Stimulated activated CD4-positive, alpha-beta T cell treated with anti-CD3 and anti-CD28 coated beads, Interleukin-4, amount 100 ng/mL, for 1 hour (primary cell): ENCODE measurements at regions not wholly inside any gene's neighbourhood (a gene's known extent, or its start where the extent isn't known, plus 50 kb on each side); places are given as distances from the start of the nearest gene placed in this dataset.
"Not testable (repeated sequence)": the region's sequence is repeated elsewhere in the genome, so short reads cannot be mapped to it uniquely, and the experiment has no call there.

Source experiments
- DNase-seq: peaks from one replicate; pipeline ENCODE4 v3.0.0-alpha.2; 2020

DNA sequence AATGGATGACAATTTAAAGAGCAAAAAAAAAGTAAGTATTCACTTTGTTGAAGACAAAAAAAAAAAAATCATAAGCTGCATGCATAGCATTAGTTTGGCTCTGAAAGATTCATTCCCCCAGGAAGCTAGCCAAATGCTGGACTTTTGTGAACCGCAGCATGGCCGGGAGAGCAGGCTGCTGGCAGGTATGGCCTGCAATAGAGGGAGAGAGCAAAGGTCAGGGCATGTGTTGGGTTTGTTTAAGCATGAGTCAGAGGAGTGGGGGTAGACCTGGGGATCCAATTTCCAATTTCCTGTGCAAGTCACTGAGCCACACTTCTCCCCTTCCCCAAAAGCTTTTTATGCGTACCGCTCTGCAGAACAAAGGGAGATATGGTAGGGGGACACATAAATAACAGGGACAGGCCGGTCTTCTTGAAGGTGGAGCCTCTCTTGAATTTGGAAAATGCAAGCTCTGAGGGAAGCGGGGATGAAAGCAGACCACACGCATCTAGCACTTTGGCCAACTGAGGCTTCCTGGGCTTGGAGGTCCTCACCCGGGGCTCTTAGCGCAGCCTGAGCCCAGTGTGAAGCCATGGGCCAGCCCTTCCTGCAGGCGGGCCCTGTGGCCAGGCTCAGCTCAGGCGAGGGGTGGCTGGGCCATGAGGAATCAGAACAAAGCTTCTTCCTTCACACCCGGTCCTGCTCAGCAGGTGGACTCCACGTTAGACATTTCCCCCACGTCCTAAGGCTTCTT lies 171.1 kb downstream of the TOMM20 start:
- no peak for DNase-seq

DNA sequence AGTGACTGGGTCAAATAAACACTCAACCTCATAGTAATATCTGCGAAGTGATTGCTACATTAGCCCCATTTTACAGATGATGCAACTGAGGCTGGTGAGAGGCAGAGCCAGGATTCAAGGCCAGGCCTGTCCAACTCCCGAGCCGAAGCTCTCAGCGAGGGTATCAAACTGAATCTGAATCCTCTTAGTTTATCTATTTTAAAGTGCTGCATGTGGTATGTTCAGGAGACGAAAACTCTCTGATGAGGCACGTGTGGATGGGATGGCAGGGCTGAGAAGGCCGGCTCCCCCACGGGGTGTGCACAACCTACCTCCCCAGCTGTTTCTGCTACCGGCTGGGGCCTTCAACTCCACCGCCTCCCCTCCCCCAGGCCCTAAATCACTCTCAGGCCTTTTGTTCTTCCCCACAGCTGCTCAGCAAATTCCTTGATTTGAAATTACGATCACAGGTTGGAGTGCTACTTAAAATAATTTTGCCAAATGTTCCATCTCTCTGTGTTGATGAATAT lies 171.8 kb downstream of the TOMM20 start:
- no peak for DNase-seq

DNA sequence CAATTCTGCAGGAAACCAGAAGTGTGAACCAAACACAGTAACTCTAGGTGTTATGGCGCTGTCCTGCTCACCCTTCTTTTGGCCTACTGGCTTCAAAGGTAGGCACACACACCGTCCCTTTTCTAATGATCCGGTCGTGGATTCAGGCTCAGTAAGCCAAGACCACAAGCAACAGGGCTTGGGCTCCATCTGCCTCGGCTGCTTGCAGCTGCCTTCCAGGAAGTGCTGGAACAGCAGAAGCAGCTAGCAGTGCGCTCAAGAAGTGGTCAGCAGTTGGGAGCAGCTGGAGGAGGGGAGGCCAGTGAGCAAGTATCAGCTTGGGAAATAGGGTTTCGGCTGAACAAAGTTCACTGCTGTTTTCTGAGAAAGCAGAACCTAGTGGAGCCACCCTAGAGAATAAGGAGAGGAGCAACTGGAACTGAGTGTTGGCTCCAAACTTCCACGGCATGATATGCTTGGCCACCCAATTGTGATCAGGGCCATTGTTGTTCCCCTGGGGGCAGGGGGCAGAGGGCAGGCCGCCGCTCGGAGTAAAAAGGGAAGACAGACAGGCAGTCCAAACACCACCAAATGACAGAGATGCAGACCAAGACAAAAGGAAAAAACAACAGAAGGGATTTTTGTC lies 173.4 kb downstream of the TOMM20 start:
- no peak for DNase-seq

DNA sequence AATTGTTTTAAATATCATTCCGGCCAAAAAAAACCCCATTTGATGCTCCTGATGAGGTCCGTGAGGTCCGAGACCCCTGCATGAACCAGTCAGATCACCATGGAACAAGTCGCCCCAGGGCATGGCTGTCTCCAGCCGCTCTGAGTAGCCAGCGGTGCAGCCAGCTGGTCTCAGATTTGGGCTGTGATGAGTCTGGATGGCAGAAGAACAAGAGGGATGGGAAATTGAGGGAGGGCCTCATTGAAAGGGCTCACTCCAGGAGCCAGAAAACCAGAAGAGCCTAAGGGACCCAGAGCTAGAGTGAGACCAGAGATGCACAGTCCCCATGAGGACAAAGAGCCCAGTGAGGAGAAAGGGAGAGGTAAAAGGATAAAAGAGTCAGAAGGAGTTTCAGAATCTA lies 174.0 kb downstream of the TOMM20 start:
- no peak for DNase-seq

DNA sequence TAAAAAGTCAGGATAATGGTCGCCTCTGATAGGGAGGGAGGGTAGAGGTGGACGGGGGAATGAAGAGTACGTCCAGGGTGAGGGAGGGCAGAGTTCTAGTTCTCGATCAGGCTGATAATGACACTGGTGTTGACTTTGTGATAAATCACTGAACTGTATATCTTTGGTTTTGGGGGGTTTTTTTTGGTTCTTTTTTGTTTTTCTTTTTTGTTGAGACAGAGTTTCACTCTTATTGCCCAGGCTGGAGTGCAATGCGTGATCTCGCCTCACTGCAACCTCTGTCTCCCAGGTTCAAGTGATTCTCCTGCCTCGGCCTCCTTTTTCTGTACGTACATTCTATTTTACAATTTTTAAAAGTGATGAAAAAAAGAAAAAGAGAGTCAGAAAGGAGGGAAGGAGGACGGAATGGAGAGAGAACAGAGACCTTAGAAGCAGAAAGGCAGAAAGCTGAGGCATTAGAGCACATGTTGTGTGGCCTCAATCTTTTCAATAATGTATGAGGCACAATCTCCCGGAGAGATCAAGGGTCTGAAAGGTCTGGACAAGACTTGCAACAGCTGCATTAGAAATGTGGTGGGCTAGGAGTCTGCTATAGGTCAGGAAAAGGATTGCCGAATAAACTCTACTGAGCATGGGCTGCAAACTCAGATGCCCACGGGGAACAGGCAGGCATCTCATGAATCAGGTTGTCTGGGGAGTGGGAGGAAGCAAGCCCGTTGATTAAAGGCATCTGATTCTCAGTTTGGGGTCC lies 174.8 kb downstream of the TOMM20 start:
- no peak for DNase-seq

DNA sequence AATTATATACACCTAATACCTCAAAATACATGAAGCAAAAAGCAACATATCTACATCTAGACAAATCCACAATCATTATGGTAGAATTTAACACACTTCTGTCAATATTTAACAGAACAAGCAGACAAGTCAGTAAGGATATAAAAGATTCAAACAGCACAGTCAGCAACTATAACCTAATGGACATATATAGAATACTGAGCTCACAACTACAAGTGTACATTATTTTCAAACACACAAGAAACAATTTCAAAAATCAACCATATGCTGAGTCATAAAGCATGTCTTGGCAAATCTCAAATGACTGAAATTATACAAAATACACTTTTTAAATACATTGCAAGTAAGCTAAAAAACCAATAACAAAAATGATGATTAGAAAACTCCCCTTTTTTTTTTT lies 178.0 kb downstream of the TOMM20 start:
- DNase-seq, result no peak

DNA sequence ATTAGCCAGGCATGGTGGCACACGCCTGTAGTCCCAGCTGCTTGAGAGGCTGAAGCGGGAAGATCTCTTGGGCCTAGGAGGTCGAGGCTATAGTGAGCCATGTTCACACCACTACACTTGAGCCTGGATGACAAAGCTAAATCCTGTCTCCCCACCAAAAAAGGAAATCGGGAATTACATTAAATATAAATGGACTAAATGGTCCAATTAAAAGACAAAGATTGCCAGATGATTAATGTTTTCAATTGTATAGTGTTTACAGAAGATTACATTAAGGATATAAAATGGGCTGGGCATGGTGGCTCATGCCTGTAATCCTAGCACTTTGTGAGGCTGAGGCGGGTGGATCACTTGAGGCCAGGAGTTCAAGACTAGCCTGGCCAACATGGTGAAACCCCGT lies 179.1 kb downstream of the TOMM20 start:
- DNase-seq, result not testable (repeated sequence)

DNA sequence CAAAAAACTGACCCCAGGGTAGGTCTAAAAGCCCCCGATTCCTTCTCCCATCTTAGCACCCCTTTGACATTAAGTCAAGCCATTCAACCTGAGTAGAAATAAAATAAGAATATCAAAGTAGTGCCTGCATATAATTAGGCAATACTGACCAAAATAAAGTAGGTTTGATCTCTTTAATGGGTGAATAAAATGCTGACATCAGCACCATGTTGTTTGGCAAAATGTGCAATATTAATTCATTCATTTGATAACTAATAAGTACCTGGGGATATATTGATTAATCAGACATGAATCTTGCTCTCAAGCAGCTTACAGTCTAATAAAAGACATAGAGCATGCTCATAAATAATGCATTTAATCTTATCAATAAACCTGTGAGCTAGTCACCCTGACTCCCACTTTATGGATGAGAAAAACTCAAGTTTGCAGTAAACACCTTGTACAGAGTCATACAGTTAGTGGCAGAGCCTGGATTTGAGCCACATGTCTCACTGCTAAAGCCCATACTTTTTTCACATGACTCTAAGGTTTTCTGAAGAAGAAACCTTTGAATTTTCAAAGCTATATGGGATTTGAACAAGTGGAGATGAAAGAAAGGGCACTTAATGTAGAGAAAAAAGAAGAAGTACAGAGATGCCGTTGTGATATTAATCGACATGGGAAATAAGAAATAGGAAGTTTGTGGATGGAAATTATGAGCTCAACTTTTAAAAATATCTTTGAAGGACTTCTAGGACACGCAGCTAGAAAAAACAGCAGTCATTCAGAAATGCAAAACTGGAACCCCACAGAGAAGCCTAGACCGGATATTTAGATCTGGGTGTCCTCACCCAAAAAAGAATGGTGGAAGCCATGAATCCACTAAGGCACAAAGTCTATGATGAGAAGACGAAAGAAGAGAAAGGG lies 183.9 kb downstream of the TOMM20 start:
- DNase-seq, result no peak

DNA sequence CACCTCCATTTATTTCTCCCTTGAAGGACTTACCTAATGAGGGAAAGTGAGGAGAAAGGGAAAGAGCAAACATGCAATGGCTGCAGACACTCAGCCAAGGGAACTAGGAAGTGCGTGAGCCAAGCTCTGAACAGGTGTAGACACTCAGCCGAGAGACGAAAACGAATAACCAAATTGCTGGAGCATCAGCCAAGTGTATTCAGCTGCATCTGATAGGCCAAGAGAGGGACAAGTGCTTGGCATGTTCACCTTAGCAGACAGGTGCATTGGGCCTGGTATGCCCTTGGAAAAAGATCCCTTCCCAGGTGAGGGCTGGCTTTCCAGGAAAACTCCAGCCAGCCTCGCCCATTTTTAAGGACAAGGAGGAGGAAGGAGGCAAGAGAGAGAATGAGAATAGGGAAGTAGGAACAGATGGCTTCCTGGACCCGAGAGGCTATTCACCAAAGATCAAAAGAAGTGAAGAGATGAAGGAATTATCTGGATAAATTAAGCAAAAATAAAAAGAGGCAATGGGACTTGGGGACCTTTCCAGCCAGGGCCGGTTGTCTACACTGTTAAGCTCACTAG lies 184.7 kb downstream of the TOMM20 start:
- DNase-seq, result no peak

DNA sequence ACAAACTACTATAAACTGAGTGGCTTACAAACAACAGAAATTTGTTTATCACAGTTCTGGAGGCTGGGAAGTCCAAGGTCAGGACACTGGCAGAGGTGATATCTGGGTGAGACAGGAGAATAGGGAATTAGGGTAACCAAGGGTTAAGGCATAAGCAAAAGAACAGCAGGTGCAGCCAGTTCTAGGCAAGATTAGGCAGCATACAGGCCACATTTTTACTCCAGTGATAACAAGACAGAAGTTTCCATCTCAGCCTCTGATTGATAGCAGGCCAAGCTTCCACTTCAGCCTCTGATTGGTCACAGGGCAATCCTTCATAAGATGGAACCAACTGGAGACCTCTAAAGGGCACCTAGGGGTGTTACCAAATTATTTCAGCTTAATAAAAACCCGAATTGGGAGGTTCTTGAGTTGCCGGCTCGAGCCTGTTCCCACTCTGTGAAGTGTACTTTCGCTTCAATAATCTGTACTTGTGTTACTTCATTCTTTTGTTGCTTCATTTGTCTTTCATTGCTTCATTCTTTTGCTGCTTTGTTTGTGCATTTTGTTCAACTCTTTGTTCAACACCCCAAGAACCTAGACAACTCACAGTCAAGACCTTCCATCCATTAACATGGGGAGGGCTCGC lies 185.6 kb downstream of the TOMM20 start:
- no peak for DNase-seq

DNA sequence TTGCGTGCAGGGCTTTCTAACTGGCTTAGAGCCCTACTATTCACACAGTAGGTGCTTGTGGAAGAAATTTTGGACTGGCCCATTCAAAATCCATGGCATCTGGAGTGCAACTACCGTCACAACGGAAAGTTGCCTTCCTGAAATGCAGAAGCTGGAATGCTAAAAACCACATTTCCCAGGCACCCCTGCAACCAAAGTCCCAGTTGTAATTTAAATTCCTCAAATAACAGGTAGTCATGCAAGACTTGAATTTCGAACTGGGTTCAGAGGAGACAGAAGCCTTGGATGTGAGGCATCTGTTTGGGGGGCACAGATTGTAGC lies 186.7 kb downstream of the TOMM20 start:
- DNase-seq, result no peak

DNA sequence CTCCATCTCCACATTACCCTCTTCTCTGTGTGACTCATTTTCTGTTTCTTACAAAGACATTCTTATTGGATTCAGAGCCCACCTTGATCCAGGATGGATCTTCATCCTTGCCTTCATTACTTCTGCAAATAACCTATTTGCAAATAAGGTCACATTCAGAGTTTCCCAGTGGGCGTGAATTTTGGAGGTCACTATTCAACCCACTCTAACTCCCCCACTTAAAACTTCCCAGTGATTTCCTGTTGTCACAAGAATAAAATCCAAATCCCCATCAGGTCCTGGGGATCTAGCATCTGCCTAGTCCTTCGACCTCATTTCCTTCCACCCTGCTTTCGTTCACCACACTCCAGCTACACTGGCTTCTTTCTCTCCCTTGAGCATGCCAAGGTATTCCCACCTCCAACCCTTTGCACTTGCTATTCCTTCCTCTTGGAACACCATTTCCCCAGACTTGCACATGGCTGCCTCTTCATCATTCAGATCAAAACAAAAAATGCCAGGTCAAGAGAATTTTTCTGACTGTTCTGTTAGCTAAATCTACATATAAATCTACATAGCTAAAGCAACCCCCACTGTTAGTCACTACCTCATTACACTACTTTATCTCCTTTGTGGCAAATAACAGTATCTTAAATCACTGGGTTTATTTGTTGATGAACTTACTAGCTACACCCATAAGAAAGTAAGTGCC lies 187.2 kb downstream of the TOMM20 start:
- no peak for DNase-seq

DNA sequence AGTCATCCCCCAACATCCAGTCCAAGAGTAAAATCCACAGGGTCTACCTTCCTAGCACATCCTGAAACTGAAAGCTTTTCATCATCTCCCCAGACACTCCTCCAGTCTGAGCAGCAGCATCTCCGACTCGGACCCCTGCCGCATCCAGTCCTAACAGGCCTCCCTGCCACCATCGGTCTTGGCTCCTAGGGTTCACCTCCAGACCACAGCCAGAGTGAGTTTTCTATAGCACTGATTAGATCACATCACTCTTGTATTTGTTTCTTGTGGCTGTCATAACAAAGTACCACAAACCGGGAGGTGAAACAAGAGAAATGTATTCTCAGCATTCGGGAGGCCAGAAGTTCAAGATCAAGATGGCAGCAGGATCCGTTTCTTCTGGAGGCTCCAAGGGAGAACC lies 187.8 kb downstream of the TOMM20 start:
- DNase-seq, result no peak

DNA sequence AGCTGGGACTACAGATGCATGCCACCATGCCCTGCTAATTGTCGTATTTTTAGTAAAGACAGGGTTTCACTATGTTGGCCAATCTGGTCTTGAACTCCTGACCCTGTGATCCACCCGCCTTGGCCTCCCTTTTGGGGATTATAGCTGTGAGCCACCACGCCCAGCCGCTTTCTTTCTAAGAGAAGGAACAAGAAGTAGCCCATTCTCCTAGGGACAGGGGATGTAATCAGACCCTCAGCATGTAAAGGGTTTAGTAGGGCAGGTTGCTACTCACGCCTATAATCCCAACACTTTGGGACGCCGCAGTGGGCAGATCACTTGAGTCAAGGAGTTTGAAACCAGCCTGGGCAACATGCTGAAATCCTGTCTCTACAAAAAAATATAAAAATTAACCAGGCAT lies 189.7 kb downstream of the TOMM20 start:
- DNase-seq, result no peak

DNA sequence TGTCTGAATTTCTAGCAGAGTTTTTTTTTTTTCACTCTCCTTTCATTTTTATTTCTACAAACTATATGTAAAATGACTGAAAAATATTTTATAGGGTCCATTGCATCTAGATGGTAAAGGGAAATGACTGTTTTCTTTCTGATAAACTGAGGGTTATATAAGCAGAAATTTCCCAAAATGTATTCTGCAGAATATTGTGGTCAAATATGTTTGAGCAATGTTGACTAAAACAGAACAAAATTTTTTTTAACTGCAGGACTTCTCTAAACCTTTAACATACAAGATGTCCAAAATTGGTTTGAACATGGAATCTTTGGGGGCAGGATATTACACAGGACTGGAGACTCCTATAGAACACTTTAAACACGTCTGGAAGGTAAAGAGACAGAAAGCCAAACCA lies 190.5 kb downstream of the TOMM20 start:
- no peak for DNase-seq

DNA sequence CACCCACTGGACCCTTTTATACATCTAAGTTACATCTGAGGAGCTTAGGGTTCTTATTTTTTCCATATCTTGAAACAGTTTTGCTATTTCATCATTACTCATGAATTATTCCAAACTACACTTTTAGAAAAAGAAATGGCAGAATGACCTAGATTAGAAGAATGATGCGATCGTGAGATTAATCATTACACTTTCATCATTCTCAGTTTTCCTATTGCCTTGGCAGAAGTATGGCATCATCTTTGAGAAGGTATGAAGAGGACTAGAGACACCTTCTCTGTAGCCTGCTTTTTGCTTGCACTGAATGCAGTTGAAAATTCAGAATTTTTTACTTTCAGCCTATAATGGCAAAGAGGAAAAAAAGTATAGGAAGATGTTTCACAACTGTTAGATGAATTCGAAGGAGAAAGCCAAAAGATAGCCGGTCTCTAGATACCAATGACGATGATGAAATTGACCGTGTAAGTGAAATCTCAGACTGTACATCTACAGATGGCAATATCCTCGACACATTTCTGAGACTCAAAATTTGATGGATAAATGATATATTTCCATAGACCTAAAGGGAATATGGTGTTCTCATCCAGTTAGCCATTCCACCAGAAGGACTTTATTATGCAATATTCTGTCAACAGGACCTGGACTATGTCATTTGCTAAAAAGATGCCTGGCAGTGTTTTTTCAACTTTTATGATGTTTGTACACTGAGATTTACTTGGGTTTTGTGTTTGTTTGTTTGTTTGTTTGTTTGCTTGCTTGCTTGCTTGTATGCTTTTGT lies 191.8 kb downstream of the TOMM20 start:
- DNase-seq, result no peak

DNA sequence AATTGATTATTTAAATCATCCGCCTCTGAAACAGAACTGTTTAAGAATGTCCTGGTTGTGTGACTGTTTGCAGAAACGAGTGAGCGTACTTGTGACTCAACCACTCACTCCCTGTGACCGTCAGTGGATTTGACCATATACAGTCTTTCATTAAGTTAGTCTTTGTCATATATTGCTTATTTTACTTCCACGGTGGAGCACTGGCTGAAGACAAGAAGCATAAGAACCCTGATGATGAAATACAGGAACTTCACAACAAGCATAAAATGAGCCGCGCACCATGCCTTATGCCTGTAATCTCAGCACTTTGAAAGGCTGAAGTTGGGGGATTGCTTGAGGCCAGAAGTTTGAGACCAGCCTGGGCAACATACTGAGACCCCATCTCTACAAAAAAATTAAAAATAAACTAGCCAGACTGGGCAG lies 194.0 kb downstream of the TOMM20 start:
- no peak for DNase-seq

DNA sequence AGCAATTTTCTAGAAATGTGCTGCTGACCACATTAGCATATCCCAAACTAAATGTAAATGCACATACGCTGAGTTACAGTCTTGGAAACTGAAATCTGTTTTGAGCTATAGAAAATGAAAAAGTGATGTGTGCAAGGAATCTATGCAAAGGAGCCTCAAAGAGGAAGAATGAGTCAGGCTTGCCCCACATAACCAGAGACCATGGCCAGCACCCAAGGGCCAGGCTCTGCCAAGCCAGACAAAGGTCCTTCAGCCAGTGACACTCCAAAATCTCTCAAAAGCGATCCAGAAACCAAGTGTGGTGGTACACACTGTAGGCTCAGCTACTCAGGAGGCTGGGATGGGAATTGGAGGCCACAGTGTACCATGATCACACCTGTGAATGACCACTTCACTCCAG lies 195.2 kb downstream of the TOMM20 start:
- no peak for DNase-seq

DNA sequence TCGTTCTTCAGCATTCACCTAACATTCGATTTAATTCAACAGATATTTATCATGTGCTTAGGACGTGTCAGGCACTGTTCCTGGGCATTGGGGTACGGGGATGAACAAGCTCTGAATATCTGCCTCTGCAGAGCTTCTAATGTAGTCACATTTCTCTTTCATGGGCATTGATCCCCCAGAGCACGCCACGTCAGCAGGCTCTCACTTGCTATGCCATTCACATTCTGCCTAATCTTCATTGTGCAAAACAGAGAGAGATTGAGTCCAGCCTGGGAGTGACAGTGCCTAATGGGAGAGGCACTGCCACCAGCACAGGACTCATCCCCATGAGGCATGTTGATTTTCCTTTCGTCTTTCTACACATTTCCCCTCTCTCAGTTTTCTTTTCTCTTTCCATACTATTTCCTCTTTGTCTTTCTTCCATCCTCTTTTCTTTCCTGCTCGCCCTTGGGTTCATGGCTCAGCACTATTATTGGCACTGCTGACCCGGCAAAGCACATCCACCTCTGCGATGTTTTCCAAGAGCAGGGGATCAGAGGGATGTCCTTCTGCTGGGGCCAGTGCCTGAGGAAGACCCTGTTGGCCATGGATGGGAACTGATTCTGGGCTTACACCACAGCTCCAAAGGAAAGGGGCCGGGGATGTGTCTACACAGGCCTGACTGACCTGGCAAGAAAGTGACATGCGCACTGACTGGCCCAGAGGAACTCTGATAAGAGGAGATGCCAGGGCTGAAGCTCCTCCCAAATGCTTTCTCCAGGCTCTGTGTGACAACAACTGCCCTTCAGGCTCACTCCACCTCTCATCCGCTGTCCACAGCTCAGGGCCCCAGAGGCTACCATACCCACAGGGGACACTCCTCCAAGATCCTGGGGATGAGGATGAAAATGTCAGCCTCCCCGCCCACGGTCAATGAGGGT lies 195.9 kb downstream of the TOMM20 start:
- DNase-seq, result no peak

DNA sequence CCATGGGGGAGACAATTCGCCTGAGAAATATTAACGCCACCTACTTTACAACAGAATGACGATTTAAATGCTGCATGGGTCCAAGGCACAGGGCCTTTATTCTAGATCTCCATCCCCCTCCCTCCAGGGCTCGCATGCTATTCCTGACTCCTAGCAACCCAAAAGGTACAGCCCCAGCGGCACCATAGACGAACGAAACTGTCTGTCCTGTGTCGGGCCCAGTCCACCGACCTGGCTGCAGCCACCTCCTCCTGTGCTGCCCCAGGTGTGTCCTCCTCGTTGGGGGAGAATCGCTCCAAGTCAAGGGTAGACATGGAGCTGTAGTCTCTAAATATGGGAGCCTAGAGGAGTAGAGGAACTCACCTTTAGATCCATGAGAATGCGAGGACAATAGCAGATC lies 196.5 kb downstream of the TOMM20 start:
- DNase-seq, result no peak
